Panc1 (cell line): ENCODE measurements at regions not wholly inside any gene's neighbourhood (a gene's known extent, or its start where the extent isn't known, plus 50 kb on each side); places are given as distances from the start of the nearest gene placed in this dataset.

Experiments used
- ATAC-seq: fragments of 200-7000 bp; cut with Tn5 transposase; 2 replicates; pipeline ENCODE4 v1.9.1; 2020; ENCODE audit warnings: mild to moderate bottlenecking, moderate library complexity
- BruUV-seq: library from RNA; stranded (reverse); fragments of 400-500 nt; replicated peaks from 2 replicates; lab custom pipeline; 2021; lab: Mats Ljungman, UMichigan
- CTCF ChIA-PET: fragments of 300-600 bp; sonication (Branson Sonifier 250); formaldehyde crosslinking; loops from one replicate; lab custom pipeline; 2022; ENCODE audit warnings: antibody characterized with exemption; lab: Charles Lee
- POLR2A ChIA-PET: fragments of 300-600 bp; sonication (Branson Sonifier 250); formaldehyde crosslinking; loops from one replicate; lab custom pipeline; 2022; ENCODE audit warnings: antibody characterized with exemption; lab: Charles Lee
- DNase-seq: peaks from one replicate; pipeline ENCODE4 v3.0.0-alpha.2; 2010; ENCODE audit warnings: low read depth, low spot score
- H3K27ac ChIP-seq: 2 replicates; pipeline ENCODE4 v1.5.1; 2011; ENCODE audit warnings: mild to moderate bottlenecking, low read length, inconsistent platforms
- H3K27me3 ChIP-seq: fragments of 200-500 bp; sonication (Bioruptor generic); 2 replicates; pipeline ENCODE4 v1.6.0; 2014; ENCODE audit warnings: low read length, inconsistent platforms; ENCODE audit not compliant: control insufficient read depth, insufficient read depth
- H3K36me3 ChIP-seq: fragments of 200-500 bp; sonication (Bioruptor generic); 2 replicates; pipeline ENCODE4 v1.5.1; 2014; ENCODE audit warnings: inconsistent platforms, mild to moderate bottlenecking, low read length, moderate library complexity; ENCODE audit not compliant: control insufficient read depth, insufficient read depth
- H3K4me1 ChIP-seq: 2 replicates; pipeline ENCODE4 v1.5.1; 2011; ENCODE audit warnings: inconsistent platforms, mild to moderate bottlenecking, low read length, moderate library complexity; ENCODE audit not compliant: control insufficient read depth, insufficient read depth
- H3K4me3 ChIP-seq, 2 experiments: 2 replicates each; pipeline ENCODE4 v1.5.1; 2011 to 2012; ENCODE audit warnings: low read depth in 2 of 2, low read length in 2 of 2, mild to moderate bottlenecking in 2 of 2, inconsistent platforms in 1 of 2, moderate library complexity in 1 of 2
- H3K9me3 ChIP-seq: fragments of 200-500 bp; sonication (Bioruptor generic); 2 replicates; pipeline ENCODE4 v1.5.1; 2014; ENCODE audit warnings: low read depth, mild to moderate bottlenecking, inconsistent platforms, low read length, moderate library complexity; ENCODE audit not compliant: control insufficient read depth, insufficient read depth
- POLR2AphosphoS5 ChIP-seq: IDR thresholded peaks from 2 replicates; pipeline ENCODE4 v1.6.1; 2012; ENCODE audit warnings: mild to moderate bottlenecking, low read depth, low read length, moderate library complexity
- SIN3A ChIP-seq: IDR thresholded peaks from 2 replicates; pipeline ENCODE4 v1.6.1; 2012; ENCODE audit warnings: low read depth, mild to moderate bottlenecking, low read length, moderate library complexity, borderline replicate concordance; ENCODE audit not compliant: insufficient read depth
- TCF7L2 ChIP-seq: IDR thresholded peaks from 2 replicates; pipeline ENCODE4 v1.6.1; 2011; ENCODE audit warnings: mild to moderate bottlenecking, low read depth, low read length, inconsistent platforms
- in situ Hi-C: cut with HindIII; loops from 2 replicates; pipeline ENCODE4 v1.10.0; 2016; ENCODE audit warnings: low sequenced_read_pairs, low pct_unique_long_range_greater_than_20kb
- intact Hi-C: fragments of 100-400 bp; cut with micrococcal nuclease; formaldehyde crosslinking; loops from one replicate; pipeline ENCODE4 v1.10.0; 2022; ENCODE audit not compliant: unreplicated experiment
- TF ChIP-seq, protein P1 (sequence below): fragments of 450-650 bp; IDR thresholded peaks from 2 replicates; pipeline ENCODE4 v1.5.1; 2017; ENCODE audit warnings: mild to moderate bottlenecking
- TF ChIP-seq, protein P2 (sequence below), 2 experiments: IDR thresholded peaks; 2 replicates each; pipeline ENCODE4 v1.6.1; 2011 to 2012; ENCODE audit warnings: low read depth in 2 of 2, control low read depth in 1 of 2, low read length in 1 of 2, mild to moderate bottlenecking in 1 of 2, moderate library complexity in 1 of 2; ENCODE audit not compliant: insufficient read depth in 1 of 2

DNA sequence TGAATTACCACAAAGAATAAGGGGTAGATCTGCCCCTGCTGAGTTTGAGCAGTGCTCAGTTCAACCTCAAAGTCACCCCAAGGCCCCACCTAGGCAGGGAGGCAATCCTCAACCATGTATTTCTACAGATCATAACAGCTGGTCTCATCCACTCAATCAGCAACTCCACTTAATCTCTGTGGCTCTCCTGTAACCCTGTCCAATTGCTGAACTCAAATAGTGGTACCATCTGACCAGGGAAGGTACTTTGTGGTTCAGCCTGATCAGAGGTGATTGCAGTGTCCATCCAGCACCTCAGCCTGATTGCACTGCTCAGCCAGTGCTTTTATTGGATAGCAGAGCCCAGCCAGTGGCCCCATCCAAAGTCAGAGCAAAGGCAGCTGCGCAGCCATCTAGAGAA, 91.0 kb upstream of the SLC4A10 start:
- Histone ChIP-seq H3K27ac (no peak overlapping the region), H3K4me1 (no peaks in the 10 kb centered on the region), H3K36me3 (no peaks in the 10 kb centered on the region), H3K4me3 (no peak overlapping the region), H3K9me3 (no peaks in the 10 kb centered on the region), H3K27me3 (no peaks in the 10 kb centered on the region)
- TF ChIP-seq, protein P1, sequence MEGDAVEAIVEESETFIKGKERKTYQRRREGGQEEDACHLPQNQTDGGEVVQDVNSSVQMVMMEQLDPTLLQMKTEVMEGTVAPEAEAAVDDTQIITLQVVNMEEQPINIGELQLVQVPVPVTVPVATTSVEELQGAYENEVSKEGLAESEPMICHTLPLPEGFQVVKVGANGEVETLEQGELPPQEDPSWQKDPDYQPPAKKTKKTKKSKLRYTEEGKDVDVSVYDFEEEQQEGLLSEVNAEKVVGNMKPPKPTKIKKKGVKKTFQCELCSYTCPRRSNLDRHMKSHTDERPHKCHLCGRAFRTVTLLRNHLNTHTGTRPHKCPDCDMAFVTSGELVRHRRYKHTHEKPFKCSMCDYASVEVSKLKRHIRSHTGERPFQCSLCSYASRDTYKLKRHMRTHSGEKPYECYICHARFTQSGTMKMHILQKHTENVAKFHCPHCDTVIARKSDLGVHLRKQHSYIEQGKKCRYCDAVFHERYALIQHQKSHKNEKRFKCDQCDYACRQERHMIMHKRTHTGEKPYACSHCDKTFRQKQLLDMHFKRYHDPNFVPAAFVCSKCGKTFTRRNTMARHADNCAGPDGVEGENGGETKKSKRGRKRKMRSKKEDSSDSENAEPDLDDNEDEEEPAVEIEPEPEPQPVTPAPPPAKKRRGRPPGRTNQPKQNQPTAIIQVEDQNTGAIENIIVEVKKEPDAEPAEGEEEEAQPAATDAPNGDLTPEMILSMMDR: no peak
- TF ChIP-seq TCF7L2 (no peak), SIN3A (no peak), POLR2AphosphoS5 (no peak)
- TF ChIP-seq, protein P2, sequence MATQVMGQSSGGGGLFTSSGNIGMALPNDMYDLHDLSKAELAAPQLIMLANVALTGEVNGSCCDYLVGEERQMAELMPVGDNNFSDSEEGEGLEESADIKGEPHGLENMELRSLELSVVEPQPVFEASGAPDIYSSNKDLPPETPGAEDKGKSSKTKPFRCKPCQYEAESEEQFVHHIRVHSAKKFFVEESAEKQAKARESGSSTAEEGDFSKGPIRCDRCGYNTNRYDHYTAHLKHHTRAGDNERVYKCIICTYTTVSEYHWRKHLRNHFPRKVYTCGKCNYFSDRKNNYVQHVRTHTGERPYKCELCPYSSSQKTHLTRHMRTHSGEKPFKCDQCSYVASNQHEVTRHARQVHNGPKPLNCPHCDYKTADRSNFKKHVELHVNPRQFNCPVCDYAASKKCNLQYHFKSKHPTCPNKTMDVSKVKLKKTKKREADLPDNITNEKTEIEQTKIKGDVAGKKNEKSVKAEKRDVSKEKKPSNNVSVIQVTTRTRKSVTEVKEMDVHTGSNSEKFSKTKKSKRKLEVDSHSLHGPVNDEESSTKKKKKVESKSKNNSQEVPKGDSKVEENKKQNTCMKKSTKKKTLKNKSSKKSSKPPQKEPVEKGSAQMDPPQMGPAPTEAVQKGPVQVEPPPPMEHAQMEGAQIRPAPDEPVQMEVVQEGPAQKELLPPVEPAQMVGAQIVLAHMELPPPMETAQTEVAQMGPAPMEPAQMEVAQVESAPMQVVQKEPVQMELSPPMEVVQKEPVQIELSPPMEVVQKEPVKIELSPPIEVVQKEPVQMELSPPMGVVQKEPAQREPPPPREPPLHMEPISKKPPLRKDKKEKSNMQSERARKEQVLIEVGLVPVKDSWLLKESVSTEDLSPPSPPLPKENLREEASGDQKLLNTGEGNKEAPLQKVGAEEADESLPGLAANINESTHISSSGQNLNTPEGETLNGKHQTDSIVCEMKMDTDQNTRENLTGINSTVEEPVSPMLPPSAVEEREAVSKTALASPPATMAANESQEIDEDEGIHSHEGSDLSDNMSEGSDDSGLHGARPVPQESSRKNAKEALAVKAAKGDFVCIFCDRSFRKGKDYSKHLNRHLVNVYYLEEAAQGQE (IDR thresholded peaks at IDR 0.05; ENCODE audit: insufficient read depth in 1 of 2, low read depth in 2 of 2, low read length in 1 of 2): no peak; a peak in 1 of 4 replicates
- intact Hi-C loops (no loop called here), in situ Hi-C loops (no loop called here)
- POLR2A ChIA-PET: no interaction called here
- ATAC-seq: no peak
- CTCF ChIA-PET: no interaction called here
- DNase-seq: no peak
- no TSS peak for BruUV-seq

DNA sequence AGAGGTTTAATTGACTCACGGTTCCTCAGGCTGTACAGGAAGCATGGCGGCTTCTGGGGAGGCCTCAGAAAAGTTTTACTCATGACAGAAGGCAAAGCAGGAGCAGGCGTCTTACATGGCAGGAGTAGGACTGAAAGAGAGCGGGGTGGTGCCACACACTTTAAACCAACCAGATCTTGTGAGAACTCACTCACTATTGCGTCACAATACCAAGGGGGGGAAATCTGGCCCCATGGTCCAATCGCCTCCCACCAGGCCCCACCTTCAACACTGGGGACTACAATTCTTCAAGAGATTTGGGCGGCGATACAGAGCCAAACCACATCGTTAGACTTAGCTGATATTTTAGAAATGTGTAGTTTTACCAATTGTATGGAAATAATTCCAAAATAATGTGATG, 77.6 kb upstream of the SLC4A10 start:
- no peaks in the 10 kb centered on the region; the same call in 1 of the 2 replicates for H3K27me3 ChIP-seq
- H3K4me1 ChIP-seq: no peaks in the 10 kb centered on the region
- ATAC-seq: no peak
- no peaks in the 10 kb centered on the region for H3K9me3 ChIP-seq
- in situ Hi-C loops: no loop called here
- intact Hi-C loops: no loop called here
- no peak overlapping the region for H3K27ac ChIP-seq
- no peak overlapping the region for H3K4me3 ChIP-seq
- H3K36me3 ChIP-seq: no peaks in the 10 kb centered on the region
- BruUV-seq: no TSS peak
- DNase-seq: no peak
- TF ChIP-seq, protein P1: no peak
- TF ChIP-seq SIN3A (no peak), POLR2AphosphoS5 (no peak)
- CTCF ChIA-PET: no interaction called here
- POLR2A ChIA-PET: no interaction called here
